DOHH2 (cell line): ENCODE measurements at regions not wholly inside any gene's neighbourhood (a gene's known extent, or its start where the extent isn't known, plus 50 kb on each side); places are given as distances from the start of the nearest gene placed in this dataset.

Experiments used
- H3F3A ChIP-seq: fragments of 200-600 bp; sonication (generic), shearing (Covaris generic); 2 replicates; pipeline ENCODE4 v1.6.0; 2016; ENCODE audit warnings: antibody characterized with exemption, mild to moderate bottlenecking; ENCODE audit not compliant: control insufficient read depth, insufficient read depth
- H3K27ac ChIP-seq: fragments of 200-600 bp; sonication (generic); 2 replicates; pipeline ENCODE4 v1.5.1; 2014; ENCODE audit warnings: low read depth, mild to moderate bottlenecking, low read length, moderate library complexity
- H3K27me3 ChIP-seq: fragments of 200-600 bp; sonication (generic); 2 replicates; pipeline ENCODE4 v1.6.1; 2014; ENCODE audit warnings: mild to moderate bottlenecking, low read length, mixed read lengths; ENCODE audit not compliant: control insufficient read depth
- H3K36me3 ChIP-seq: fragments of 200-600 bp; sonication (generic); 2 replicates; pipeline ENCODE4 v1.6.1; 2014; ENCODE audit warnings: mild to moderate bottlenecking, low read length, moderate library complexity, mixed read lengths; ENCODE audit not compliant: control insufficient read depth
- H3K4me1 ChIP-seq: fragments of 200-600 bp; sonication (generic); 2 replicates; pipeline ENCODE4 v1.6.1; 2014; ENCODE audit warnings: mild to moderate bottlenecking, low read length, mixed read lengths; ENCODE audit not compliant: control insufficient read depth
- H3K4me2 ChIP-seq: fragments of 200-600 bp; sonication (generic); 2 replicates; pipeline ENCODE4 v1.6.0; 2014; ENCODE audit warnings: mild to moderate bottlenecking, low read length, moderate library complexity
- H3K4me3 ChIP-seq: fragments of 200-600 bp; sonication (generic); 2 replicates; pipeline ENCODE4 v1.5.1; 2014; ENCODE audit warnings: mild to moderate bottlenecking, low read length, mixed read lengths
- H3K79me2 ChIP-seq: fragments of 200-600 bp; sonication (generic); 2 replicates; pipeline ENCODE4 v1.6.1; 2014; ENCODE audit warnings: mild to moderate bottlenecking, low read length, mixed read lengths; ENCODE audit not compliant: control insufficient read depth
- H3K9me2 ChIP-seq: fragments of 200-600 bp; sonication (generic); replicated peaks from 2 replicates; pipeline ENCODE4 v1.6.1; 2014; ENCODE audit warnings: mild to moderate bottlenecking, low read length, mixed read lengths; ENCODE audit not compliant: control insufficient read depth
- H3K9me3 ChIP-seq: fragments of 200-600 bp; sonication (generic); 2 replicates; pipeline ENCODE4 v1.6.1; 2014; ENCODE audit warnings: antibody characterized with exemption, low read length, mixed read lengths; ENCODE audit not compliant: control insufficient read depth, insufficient read depth
- H4K20me1 ChIP-seq: fragments of 200-600 bp; sonication (generic); 2 replicates; pipeline ENCODE4 v1.6.0; 2014; ENCODE audit warnings: low read depth, mild to moderate bottlenecking, antibody characterized with exemption, low read length, moderate library complexity; ENCODE audit not compliant: control insufficient read depth, insufficient read depth
- EZH2phosphoT487 ChIP-seq: fragments of 200-600 bp; sonication (generic); IDR thresholded peaks from 2 replicates; pipeline ENCODE4 v1.6.1; 2017; ENCODE audit warnings: borderline replicate concordance, mild to moderate bottlenecking, antibody characterized with exemption, low read length, moderate library complexity, mixed read lengths
- TF ChIP-seq, protein P1 (sequence below): fragments of 200-600 bp; sonication (generic); IDR thresholded peaks from one replicate; pipeline ENCODE4 v1.5.1; 2014; ENCODE audit warnings: antibody characterized with exemption, mild to moderate bottlenecking, low read depth, low read length; ENCODE audit not compliant: poor library complexity, severe bottlenecking

GRCh38 chr6:66326228-66326627 lies 619.2 kb upstream of the EYS start:
- Histone ChIP-seq H3K36me3 (no peaks in the 10 kb centered on the region), H3K9me3 (no peaks in the 10 kb centered on the region), H3K4me1 (no peaks in the 10 kb centered on the region), H3K27me3 (no peaks in the 10 kb centered on the region), H3K79me2 (no peaks in the 10 kb centered on the region), H3F3A (no peaks in the 10 kb centered on the region), H3K4me3 (no peak overlapping the region), H3K27ac (no peak overlapping the region), H3K4me2 (no peak overlapping the region), H4K20me1 (no peaks in the 10 kb centered on the region), H3K9me2 (no peaks in the 10 kb centered on the region)
- TF ChIP-seq, protein P1, sequence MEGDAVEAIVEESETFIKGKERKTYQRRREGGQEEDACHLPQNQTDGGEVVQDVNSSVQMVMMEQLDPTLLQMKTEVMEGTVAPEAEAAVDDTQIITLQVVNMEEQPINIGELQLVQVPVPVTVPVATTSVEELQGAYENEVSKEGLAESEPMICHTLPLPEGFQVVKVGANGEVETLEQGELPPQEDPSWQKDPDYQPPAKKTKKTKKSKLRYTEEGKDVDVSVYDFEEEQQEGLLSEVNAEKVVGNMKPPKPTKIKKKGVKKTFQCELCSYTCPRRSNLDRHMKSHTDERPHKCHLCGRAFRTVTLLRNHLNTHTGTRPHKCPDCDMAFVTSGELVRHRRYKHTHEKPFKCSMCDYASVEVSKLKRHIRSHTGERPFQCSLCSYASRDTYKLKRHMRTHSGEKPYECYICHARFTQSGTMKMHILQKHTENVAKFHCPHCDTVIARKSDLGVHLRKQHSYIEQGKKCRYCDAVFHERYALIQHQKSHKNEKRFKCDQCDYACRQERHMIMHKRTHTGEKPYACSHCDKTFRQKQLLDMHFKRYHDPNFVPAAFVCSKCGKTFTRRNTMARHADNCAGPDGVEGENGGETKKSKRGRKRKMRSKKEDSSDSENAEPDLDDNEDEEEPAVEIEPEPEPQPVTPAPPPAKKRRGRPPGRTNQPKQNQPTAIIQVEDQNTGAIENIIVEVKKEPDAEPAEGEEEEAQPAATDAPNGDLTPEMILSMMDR = no peak
- TF ChIP-seq EZH2phosphoT487 = no peak

- no peaks in the 10 kb centered on the region for H3K4me1 ChIP-seq
- H3F3A ChIP-seq = no peaks in the 10 kb centered on the region
- H4K20me1 ChIP-seq = no peaks in the 10 kb centered on the region
- H3K36me3 ChIP-seq = no peaks in the 10 kb centered on the region
- TF ChIP-seq, protein P1 = no peak
- no peak for TF ChIP-seq EZH2phosphoT487
- H3K4me3 ChIP-seq = no peak overlapping the region
- no peaks in the 10 kb centered on the region for H3K27me3 ChIP-seq
- no peaks in the 10 kb centered on the region for H3K9me2 ChIP-seq
- H3K9me3 ChIP-seq = no peaks in the 10 kb centered on the region
- no peak overlapping the region for H3K4me2 ChIP-seq
- H3K79me2 ChIP-seq = no peaks in the 10 kb centered on the region
- H3K27ac ChIP-seq = no peak overlapping the region
Observed at GRCh38 chr6:66321017-66321416, 614.0 kb upstream of the EYS start.

GRCh38 chr6:66307490-66307889 lies 600.5 kb upstream of the EYS start:
- H3K4me3 ChIP-seq = no peak overlapping the region
- H3K9me2 ChIP-seq = no peaks in the 10 kb centered on the region
- no peaks in the 10 kb centered on the region for H3K36me3 ChIP-seq
- no peaks in the 10 kb centered on the region for H3K4me1 ChIP-seq
- H3K4me2 ChIP-seq = no peak overlapping the region
- H3K27ac ChIP-seq = no peak overlapping the region
- no peaks in the 10 kb centered on the region for H3K9me3 ChIP-seq
- no peaks in the 10 kb centered on the region for H3K79me2 ChIP-seq
- H3F3A ChIP-seq = no peaks in the 10 kb centered on the region
- TF ChIP-seq, protein P1 = no peak
- TF ChIP-seq EZH2phosphoT487 = no peak
- no peaks in the 10 kb centered on the region for H3K27me3 ChIP-seq
- H4K20me1 ChIP-seq = no peaks in the 10 kb centered on the region

- no peaks in the 10 kb centered on the region for H3K79me2 ChIP-seq
- H3K36me3 ChIP-seq = no peaks in the 10 kb centered on the region
- H3K4me2 ChIP-seq = no peak overlapping the region
- no peaks in the 10 kb centered on the region for H3K4me1 ChIP-seq
- no peaks in the 10 kb centered on the region for H3K9me3 ChIP-seq
- H3K4me3 ChIP-seq = no peak overlapping the region
- no peaks in the 10 kb centered on the region for H3F3A ChIP-seq
- H3K27me3 ChIP-seq = no peaks in the 10 kb centered on the region
- H3K27ac ChIP-seq = no peak overlapping the region
- TF ChIP-seq, protein P1 = no peak
- no peak for TF ChIP-seq EZH2phosphoT487
- no peaks in the 10 kb centered on the region; the same call in 1 of the 2 replicates for H3K9me2 ChIP-seq
- no peaks in the 10 kb centered on the region for H4K20me1 ChIP-seq
Observed at GRCh38 chr6:66291905-66292304, 584.9 kb upstream of the EYS start.
